GM06990 (cell line): ENCODE measurements at regions not wholly inside any gene's neighbourhood (a gene's known extent, or its start where the extent isn't known, plus 50 kb on each side); places are given as distances from the start of the nearest gene placed in this dataset.
"Not testable (repeated sequence)": the region's sequence is repeated elsewhere in the genome, so short reads cannot be mapped to it uniquely, and the experiment has no call there.

Experiments used
- DNase-seq: peaks from one replicate; pipeline ENCODE4 v3.0.0-alpha.2; 2011; ENCODE audit not compliant: insufficient read length; ENCODE audit errors: extremely low read depth
- H3K27me3 ChIP-seq: replicated peaks from 2 replicates; pipeline ENCODE4 v1.6.0; 2011; ENCODE audit warnings: low read length; ENCODE audit not compliant: control insufficient read depth, insufficient read depth
- H3K36me3 ChIP-seq: 2 replicates; pipeline ENCODE4 v1.5.1; 2011; ENCODE audit warnings: low read length; ENCODE audit not compliant: control insufficient read depth, insufficient read depth
- H3K4me3 ChIP-seq: replicated peaks from 2 replicates; pipeline ENCODE4 v1.5.1; 2011; ENCODE audit warnings: low read depth, mild to moderate bottlenecking, control low read depth, low read length
- CTCF ChIP-seq: IDR thresholded peaks from 2 replicates; pipeline ENCODE4 v1.5.1; 2011; ENCODE audit warnings: low read length, control low read depth, mild to moderate bottlenecking, inconsistent platforms; ENCODE audit not compliant: insufficient read depth, poor library complexity, severe bottlenecking

GRCh38 chr6:111925296-111925695 is 52.0 kb upstream of the FYN start:
- no peak for TF ChIP-seq CTCF
- DNase-seq, result no peak
- Histone ChIP-seq H3K27me3 (no peaks in the 10 kb centered on the region), H3K36me3 (no peaks in the 10 kb centered on the region), H3K4me3 (no peak overlapping the region)

- no peaks in the 10 kb centered on the region for H3K27me3 ChIP-seq
- H3K4me3 ChIP-seq, result no peak overlapping the region
- no peaks in the 10 kb centered on the region for H3K36me3 ChIP-seq
- no peak for TF ChIP-seq CTCF
- DNase-seq, result no peak
Measured at GRCh38 chr6:111926731-111927302, 53.6 kb upstream of the FYN start.

- Histone ChIP-seq H3K4me3 (no peak overlapping the region), H3K36me3 (no peaks in the 10 kb centered on the region)
- no peak for DNase-seq
Measured at GRCh38 chr6:111927321-111927720, 54.1 kb upstream of the FYN start.

GRCh38 chr6:111928139-111928538 is 54.9 kb upstream of the FYN start:
- no peaks in the 10 kb centered on the region for H3K36me3 ChIP-seq
- no peak overlapping the region for H3K4me3 ChIP-seq
- DNase-seq, result no peak
- no peaks in the 10 kb centered on the region for H3K27me3 ChIP-seq
- TF ChIP-seq CTCF, result no peak

More at GRCh38 chr6:111927321-111927720, 54.1 kb upstream of the FYN start:
- no peak for TF ChIP-seq CTCF
- no peaks in the 10 kb centered on the region for H3K27me3 ChIP-seq

GRCh38 chr6:111934611-111935010 is 61.4 kb upstream of the FYN start:
- DNase-seq, H3K27me3 ChIP-seq, H3K4me3 ChIP-seq: not testable (repeated sequence)

GRCh38 chr6:111936718-111937117 is 63.5 kb upstream of the FYN start:
- no peak for TF ChIP-seq CTCF
- no peak for DNase-seq
- H3K4me3 ChIP-seq, result no peak overlapping the region
- H3K27me3 ChIP-seq, result no peaks in the 10 kb centered on the region
- H3K36me3 ChIP-seq, result no peaks in the 10 kb centered on the region

More at GRCh38 chr6:111934611-111935010, 61.4 kb upstream of the FYN start:
- H3K36me3 ChIP-seq, result not testable (repeated sequence)
